LHCN-M2 (cell line): ENCODE measurements at regions not wholly inside any gene's neighbourhood (a gene's known extent, or its start where the extent isn't known, plus 50 kb on each side); places are given as distances from the start of the nearest gene placed in this dataset.

Experiments
- DNase-seq: peaks from one replicate; pipeline ENCODE4 v3.0.0-alpha.2; 2012; ENCODE audit warnings: low read depth

GRCh38 chr3:161555320-161555719 is 58.7 kb downstream of the OTOL1 start:
- DNase-seq: no peak

- DNase-seq: no peak
These were observed 59.9 kb downstream of the OTOL1 start for GRCh38 chr3:161556533-161556932.

GRCh38 chr3:161556941-161557340 is 60.3 kb downstream of the OTOL1 start:
- no peak for DNase-seq

GRCh38 chr3:161557445-161558150 is 61.0 kb downstream of the OTOL1 start:
- DNase-seq: no peak

GRCh38 chr3:161558236-161558635 is 61.6 kb downstream of the OTOL1 start:
- DNase-seq: peak; percentile 6

GRCh38 chr3:161559177-161559998 is 62.8 kb downstream of the OTOL1 start:
- peak; percentile 40 for DNase-seq

- peak; percentile 45 for DNase-seq
These were observed 63.5 kb downstream of the OTOL1 start for GRCh38 chr3:161560008-161560637.

- DNase-seq: peak; percentile 2
These were observed 71.2 kb downstream of the OTOL1 start for GRCh38 chr3:161567577-161568361.

- no peak for DNase-seq
These were observed 72.1 kb downstream of the OTOL1 start for GRCh38 chr3:161568671-161569070.

GRCh38 chr3:161571951-161572350 is 75.3 kb downstream of the OTOL1 start:
- DNase-seq: no peak

GRCh38 chr3:161573136-161573535 is 76.5 kb downstream of the OTOL1 start:
- DNase-seq: no peak

- DNase-seq: no peak
These were observed 79.3 kb downstream of the OTOL1 start for GRCh38 chr3:161575901-161576300.

GRCh38 chr3:161576311-161576710 is 79.7 kb downstream of the OTOL1 start:
- DNase-seq: no peak

GRCh38 chr3:161576714-161577510 is 80.3 kb downstream of the OTOL1 start:
- no peak for DNase-seq

GRCh38 chr3:161577662-161578061 is 81.1 kb downstream of the OTOL1 start:
- DNase-seq: no peak

- DNase-seq: no peak
These were observed 83.0 kb downstream of the OTOL1 start for GRCh38 chr3:161579395-161580126.

GRCh38 chr3:161585922-161586321 is 89.3 kb downstream of the OTOL1 start:
- no peak for DNase-seq

GRCh38 chr3:161586556-161587235 is 90.1 kb downstream of the OTOL1 start:
- DNase-seq: no peak

GRCh38 chr3:161598639-161599038 is 102.0 kb downstream of the OTOL1 start:
- DNase-seq: no peak

- no peak for DNase-seq
These were observed 103.1 kb downstream of the OTOL1 start for GRCh38 chr3:161599697-161600096.
